ENCODE measurements at regions not wholly inside any gene's neighbourhood (a gene's known extent, or its start where the extent isn't known, plus 50 kb on each side); places are given as distances from the start of the nearest gene placed in this dataset.

GRCh38 chr13:85166891-85167290 is 632.3 kb downstream of the SLITRK6 start:
- Histone ChIP-seq H3K9me2 (ENCODE audit: insufficient read depth, low read length) (no peaks in the 10 kb centered on the region), H3K9me3 (ENCODE audit: low read length) (0 out of 2 replicates have a peak, but pooled peaks cover 4% of the 10 kb centered on the region), H3K4me1 (ENCODE audit: insufficient read depth, low read length, poor library complexity, severe bottlenecking) (no peaks in the 10 kb centered on the region), H3K79me2 (ENCODE audit: insufficient read depth, low read depth, low read length) (no peaks in the 10 kb centered on the region), H3K27ac (ENCODE audit: low read depth, low read length, poor library complexity, severe bottlenecking) (no peak overlapping the region), H3K4me3 (ENCODE audit: low read depth, low read length, poor library complexity, severe bottlenecking) (no peak overlapping the region), H2AFZ (ENCODE audit: low read length) (no peak overlapping the region), H4K20me1 (ENCODE audit: insufficient read depth, low read length) (no peaks in the 10 kb centered on the region), H3K4me2 (ENCODE audit: low read length) (no peak overlapping the region), H3K36me3 (ENCODE audit: insufficient read depth, low read length) (no peaks in the 10 kb centered on the region)
- DNase-seq (ENCODE audit: low spot score) = no peak
- POLR2A ChIA-PET = interaction anchor here (0.5 kb wide), 1 partner anchor 20 kb away, joined by 3 read pairs; no protein-coding TSS in a partner anchor
- no TSS peak for BruUV-seq (replicated peaks)
- TF ChIP-seq EZH2phosphoT487 (IDR thresholded peaks at IDR 0.05; ENCODE audit: borderline replicate concordance, low read depth, low read length) (no peak), CTCF (conservative IDR thresholded peaks at IDR 0.05; ENCODE audit: low read length) (no peak)
- intact Hi-C loops (cut with micrococcal nuclease; ENCODE audit: unreplicated experiment) = no loop called here
- CTCF ChIA-PET (ENCODE audit: unreplicated experiment) = no interaction called here

DNA sequence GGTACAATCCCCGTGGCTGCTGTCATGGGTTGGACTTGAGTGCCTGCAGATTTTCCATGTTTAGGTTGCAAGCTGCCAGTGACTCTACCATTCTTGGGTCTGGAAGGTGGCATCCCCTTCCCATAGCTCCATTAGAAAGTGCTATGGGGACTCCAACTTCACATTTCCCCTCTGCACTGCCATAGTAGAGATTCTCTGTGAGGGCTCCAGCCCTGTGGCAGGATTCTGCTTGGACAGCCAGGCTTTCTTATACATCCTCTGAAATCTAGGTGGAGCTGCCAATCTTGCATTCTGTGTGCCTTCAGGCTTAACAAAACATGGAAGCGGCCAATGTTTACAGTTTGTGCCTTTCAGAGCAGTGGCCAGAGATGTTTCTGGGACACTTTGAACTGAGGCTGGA is 636.2 kb downstream of the SLITRK6 start:
- intact Hi-C loops (cut with micrococcal nuclease; ENCODE audit: unreplicated experiment) = no loop called here
- Histone ChIP-seq H2AFZ (ENCODE audit: low read length) (no peak overlapping the region), H3K4me3 (ENCODE audit: low read depth, low read length, poor library complexity, severe bottlenecking) (no peak overlapping the region), H3K9me2 (ENCODE audit: insufficient read depth, low read length) (no peaks in the 10 kb centered on the region), H4K20me1 (ENCODE audit: insufficient read depth, low read length) (no peaks in the 10 kb centered on the region), H3K79me2 (ENCODE audit: insufficient read depth, low read depth, low read length) (no peaks in the 10 kb centered on the region), H3K27ac (ENCODE audit: low read depth, low read length, poor library complexity, severe bottlenecking) (no peak overlapping the region), H3K4me1 (ENCODE audit: insufficient read depth, low read length, poor library complexity, severe bottlenecking) (no peaks in the 10 kb centered on the region), H3K36me3 (ENCODE audit: insufficient read depth, low read length) (no peaks in the 10 kb centered on the region), H3K9me3 (ENCODE audit: low read length) (0 out of 2 replicates have a peak, but pooled peaks cover 4% of the 10 kb centered on the region), H3K4me2 (ENCODE audit: low read length) (no peak overlapping the region)
- DNase-seq (ENCODE audit: low spot score) = no peak
- TF ChIP-seq CTCF (conservative IDR thresholded peaks at IDR 0.05; ENCODE audit: low read length) (no peak), EZH2phosphoT487 (IDR thresholded peaks at IDR 0.05; ENCODE audit: borderline replicate concordance, low read depth, low read length) (no peak)
- no TSS peak for BruUV-seq (replicated peaks)
- ChIA-PET POLR2A (no interaction called here), CTCF (ENCODE audit: unreplicated experiment) (no interaction called here)

DNA sequence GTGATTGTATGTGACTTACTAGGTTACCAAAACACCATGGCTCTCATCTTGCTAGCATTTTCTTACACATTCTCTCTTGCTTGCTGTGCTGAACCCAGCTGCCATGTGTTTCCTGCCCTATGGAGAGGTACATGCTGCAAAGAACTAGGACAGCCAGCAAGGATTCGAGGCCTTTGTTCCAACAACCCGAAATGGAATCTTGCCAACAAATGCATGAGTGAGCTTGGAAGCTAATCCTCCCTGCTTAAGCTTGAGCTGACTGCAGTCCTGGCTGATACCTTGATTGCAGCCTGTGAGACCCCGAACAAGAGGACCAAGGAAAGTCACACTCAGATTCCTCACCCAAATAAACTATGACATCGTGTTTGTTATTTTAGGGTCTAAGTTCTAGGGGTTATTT is 651.2 kb downstream of the SLITRK6 start:
- CTCF ChIA-PET (ENCODE audit: unreplicated experiment) = no interaction called here
- Histone ChIP-seq H3K36me3 (ENCODE audit: insufficient read depth, low read length) (no peaks in the 10 kb centered on the region), H3K9me3 (ENCODE audit: low read length) (no peaks in the 10 kb centered on the region), H2AFZ (ENCODE audit: low read length) (no peak overlapping the region), H3K27ac (ENCODE audit: low read depth, low read length, poor library complexity, severe bottlenecking) (no peak overlapping the region), H3K4me1 (ENCODE audit: insufficient read depth, low read length, poor library complexity, severe bottlenecking) (no peaks in the 10 kb centered on the region), H3K79me2 (ENCODE audit: insufficient read depth, low read depth, low read length) (no peaks in the 10 kb centered on the region), H4K20me1 (ENCODE audit: insufficient read depth, low read length) (no peaks in the 10 kb centered on the region), H3K4me2 (ENCODE audit: low read length) (no peak overlapping the region), H3K4me3 (ENCODE audit: low read depth, low read length, poor library complexity, severe bottlenecking) (no peak overlapping the region), H3K9me2 (ENCODE audit: insufficient read depth, low read length) (0 out of 2 replicates have a peak, but pooled peaks cover 3% of the 10 kb centered on the region)
- intact Hi-C loops (cut with micrococcal nuclease; ENCODE audit: unreplicated experiment) = no loop called here
- BruUV-seq (replicated peaks) = no TSS peak
- TF ChIP-seq CTCF (conservative IDR thresholded peaks at IDR 0.05; ENCODE audit: low read length) (no peak), EZH2phosphoT487 (IDR thresholded peaks at IDR 0.05; ENCODE audit: borderline replicate concordance, low read depth, low read length) (no peak)
- POLR2A ChIA-PET = no interaction called here
- no peak for DNase-seq (ENCODE audit: low spot score)
